HepG2 (cell line): ENCODE measurements at regions not wholly inside any gene's neighbourhood (a gene's known extent, or its start where the extent isn't known, plus 50 kb on each side); places are given as distances from the start of the nearest gene placed in this dataset.
"Not testable (repeated sequence)": the region's sequence is repeated elsewhere in the genome, so short reads cannot be mapped to it uniquely, and the experiment has no call there.

Experiments used
- HMG20A ChIP-seq: IDR thresholded peaks from 2 replicates; pipeline ENCODE4 v1.6.1; 2016; ENCODE audit warnings: borderline replicate concordance
- MAFK ChIP-seq, 2 experiments: IDR thresholded peaks in 1 of 2; conservative IDR thresholded peaks in 1 of 2; 2 replicates each; pipeline ENCODE4 v1.6.1; 2011; ENCODE audit warnings: improper control_type of control experiment in 2 of 2, low read length in 2 of 2
- POLR2AphosphoS5 ChIP-seq: IDR thresholded peaks from 2 replicates; pipeline ENCODE4 v1.6.1; 2012; ENCODE audit warnings: low read depth, low read length
- SMAD3 ChIP-seq: sonication (generic); formaldehyde crosslinking; IDR thresholded peaks from 2 replicates; pipeline ENCODE4 v1.4.0; 2020; ENCODE audit warnings: missing genetic modification reagents
- TRAFD1 ChIP-seq: sonication (generic); formaldehyde crosslinking; IDR thresholded peaks from 2 replicates; pipeline ENCODE4 v1.5.1; 2020; ENCODE audit warnings: missing genetic modification reagents, mild to moderate bottlenecking, borderline replicate concordance
- ZBTB7A ChIP-seq: sonication (generic); formaldehyde crosslinking; IDR thresholded peaks from 2 replicates; pipeline ENCODE4 v1.8.0; 2022; ENCODE audit warnings: mild to moderate bottlenecking, missing genetic modification reagents
- ZNF468 ChIP-seq: sonication (generic); formaldehyde crosslinking; IDR thresholded peaks from 2 replicates; pipeline ENCODE4 v1.8.0; 2022; ENCODE audit warnings: mild to moderate bottlenecking, moderate library complexity, missing genetic modification reagents
- ZNF614 ChIP-seq: IDR thresholded peaks from 2 replicates; pipeline ENCODE4 v1.6.1; 2018; ENCODE audit warnings: missing biosample characterization, missing genetic modification reagents, inconsistent platforms, borderline replicate concordance
- ZNF83 ChIP-seq: sonication (generic); formaldehyde crosslinking; IDR thresholded peaks from 2 replicates; pipeline ENCODE4 v1.4.0; 2020; ENCODE audit warnings: missing genetic modification reagents, mild to moderate bottlenecking, borderline replicate concordance

- not testable (repeated sequence) for TF ChIP-seq MAFK (conservative IDR thresholded peaks at IDR 0.05 in 1 of 2, IDR thresholded peaks at IDR 0.05 in 1 of 2; ENCODE audit: low read length in 2 of 2); POLR2AphosphoS5; ZNF83 (CRISPR knock-in tag); TRAFD1 (CRISPR knock-in tag); ZNF468 (CRISPR knock-in tag); HMG20A; SMAD3; ZBTB7A; ZNF614
Measured at GRCh38 chr1:149228672-149229585, 125.6 kb upstream of the NBPF9 start.
